Liver (tissue), 8 donors: ENCODE measurements at regions not wholly inside any gene's neighbourhood (a gene's known extent, or its start where the extent isn't known, plus 50 kb on each side); places are given as distances from the start of the nearest gene placed in this dataset.

ENCODE experiments used
- DNase-seq: peaks from one replicate; pipeline ENCODE4 v3.0.0-alpha.2; 2017; ENCODE audit warnings: low spot score
- H3K27ac ChIP-seq, 2 donors: one replicate each; pipeline ENCODE4 v1.7.0; 2013; ENCODE audit warnings: inconsistent platforms in 2 of 2, low read length in 2 of 2, control low read depth in 1 of 2, low read depth in 1 of 2, mild to moderate bottlenecking in 1 of 2
- H3K27me3 ChIP-seq, 4 donors: one replicate each; pipeline versions ENCODE4 v1.6.1 to v1.7.0; 2013; ENCODE audit warnings: low read length in 3 of 4, inconsistent platforms in 1 of 4, mild to moderate bottlenecking in 1 of 4, moderate library complexity in 1 of 4; ENCODE audit not compliant: control insufficient read depth in 4 of 4, insufficient read depth in 4 of 4
- H3K36me3 ChIP-seq, 4 donors: one replicate each; pipeline versions ENCODE4 v1.6.1 to v1.7.0; 2013; ENCODE audit warnings: low read length in 3 of 4, mild to moderate bottlenecking in 3 of 4, low read depth in 1 of 4, moderate library complexity in 1 of 4; ENCODE audit not compliant: control insufficient read depth in 4 of 4, insufficient read depth in 3 of 4
- H3K4me1 ChIP-seq, 4 donors: one replicate each; pipeline versions ENCODE4 v1.6.1 to v1.7.0; 2013; ENCODE audit warnings: low read length in 3 of 4, mild to moderate bottlenecking in 3 of 4, moderate library complexity in 1 of 4; ENCODE audit not compliant: control insufficient read depth in 4 of 4, insufficient read depth in 4 of 4
- H3K4me3 ChIP-seq, 3 donors: one replicate each; pipeline versions ENCODE4 v1.6.1 to v1.7.0; 2013; ENCODE audit warnings: low read length in 3 of 3, control low read depth in 1 of 3, low read depth in 1 of 3, mild to moderate bottlenecking in 1 of 3
- H3K9ac ChIP-seq, 2 donors: one replicate each; pipeline ENCODE4 v1.7.0; 2013; ENCODE audit warnings: low read length in 2 of 2, mild to moderate bottlenecking in 2 of 2, moderate library complexity in 2 of 2, control low read depth in 1 of 2, low read depth in 1 of 2
- H3K9me3 ChIP-seq, 4 donors: one replicate each; pipeline versions ENCODE4 v1.6.1 to v1.7.0; 2013; ENCODE audit warnings: low read length in 3 of 4; ENCODE audit not compliant: control insufficient read depth in 4 of 4
- EGR1 ChIP-seq, 2 donors: IDR thresholded peaks; 2 replicates each; pipeline ENCODE4 v1.6.1; 2016 to 2018; ENCODE audit warnings: antibody characterized with exemption in 2 of 2, low read depth in 2 of 2
- FOXA1 ChIP-seq: IDR thresholded peaks from 2 replicates; pipeline ENCODE4 v1.6.1; 2016; ENCODE audit warnings: antibody characterized with exemption
- FOXA2 ChIP-seq: IDR thresholded peaks from 2 replicates; pipeline ENCODE4 v1.6.1; 2016; ENCODE audit warnings: antibody characterized with exemption
- HNF4A ChIP-seq, 2 donors: conservative IDR thresholded peaks; 2 replicates each; pipeline ENCODE4 v1.6.1; 2016; ENCODE audit warnings: antibody characterized with exemption in 2 of 2, mild to moderate bottlenecking in 2 of 2
- HNF4G ChIP-seq: IDR thresholded peaks from 2 replicates; pipeline ENCODE4 v1.6.1; 2016; ENCODE audit warnings: antibody characterized with exemption
- JUND ChIP-seq, 2 donors: IDR thresholded peaks; 2 replicates each; pipeline ENCODE4 v1.6.1; 2016; ENCODE audit warnings: antibody characterized with exemption in 2 of 2
- MAX ChIP-seq: IDR thresholded peaks from 2 replicates; pipeline ENCODE4 v1.6.1; 2016; ENCODE audit warnings: antibody characterized with exemption
- NR2F2 ChIP-seq: IDR thresholded peaks from 2 replicates; pipeline ENCODE4 v1.6.1; 2016; ENCODE audit warnings: antibody characterized with exemption
- RAD21 ChIP-seq, 2 donors: IDR thresholded peaks; 2 replicates each; pipeline ENCODE4 v1.6.1; 2016; ENCODE audit warnings: antibody characterized with exemption in 2 of 2, mild to moderate bottlenecking in 2 of 2
- RXRA ChIP-seq, 2 donors: IDR thresholded peaks; 2 replicates each; pipeline ENCODE4 v1.6.1; 2017 to 2018; ENCODE audit warnings: antibody characterized with exemption in 2 of 2, mild to moderate bottlenecking in 1 of 2
- SP1 ChIP-seq: IDR thresholded peaks from 2 replicates; pipeline ENCODE4 v1.6.1; 2018; ENCODE audit warnings: antibody characterized with exemption, mild to moderate bottlenecking
- TAF1 ChIP-seq: conservative IDR thresholded peaks from 2 replicates; pipeline ENCODE4 v1.6.1; 2016; ENCODE audit warnings: antibody characterized with exemption, mild to moderate bottlenecking
- YY1 ChIP-seq: IDR thresholded peaks from 2 replicates; pipeline ENCODE4 v1.6.1; 2016; ENCODE audit warnings: antibody characterized with exemption, mild to moderate bottlenecking
- ZBTB33 ChIP-seq: IDR thresholded peaks from 2 replicates; pipeline ENCODE4 v1.6.1; 2016; ENCODE audit warnings: antibody characterized with exemption
- WGBS: extraction: QIAGEN DNeasy Blood & Tissue Kit; methylation state at CpG from one replicate; pipeline ENCODE4 v1.1.7; 2013; 5-methylcytosine and 5-hydroxymethylcytosine counted together
- TF ChIP-seq, protein P1 (sequence below): IDR thresholded peaks from 2 replicates; pipeline ENCODE4 v1.6.1; 2016; ENCODE audit warnings: antibody characterized with exemption, mild to moderate bottlenecking
- TF ChIP-seq, protein P2 (sequence below): fragments of 150-350 bp; IDR thresholded peaks from 2 replicates; pipeline ENCODE4 v1.5.1; 2017; ENCODE audit warnings: improper control_type of control experiment, low read depth, low read length; ENCODE audit not compliant: missing input control
- donor health status: healthy.
- donor health status: healthy.
- donor health status: healthy.
- donor health status: healthy.
- donor health status: healthy.

DNA sequence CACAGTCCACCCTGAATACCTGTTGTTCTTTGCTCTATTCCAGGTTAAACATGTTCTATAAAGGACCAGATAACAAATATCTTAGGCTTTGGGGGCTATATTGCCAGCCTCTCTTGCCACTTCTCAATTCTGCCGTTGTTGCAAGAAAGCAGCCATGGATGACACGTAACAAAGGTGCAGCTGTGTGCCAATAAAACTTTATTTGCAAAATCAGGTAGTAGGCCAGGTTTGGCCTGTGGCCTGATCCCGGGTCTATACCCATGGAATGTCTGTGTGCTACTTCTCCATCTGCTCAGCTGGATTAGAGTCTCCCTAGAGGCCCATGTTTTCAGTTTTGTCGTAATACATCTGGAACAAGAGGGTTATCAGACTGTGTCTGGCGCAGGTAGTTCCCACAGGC lies 175.3 kb upstream of the KCNG1 start:
- Histone ChIP-seq H3K9me3 (peaks cover 0 to 5% (median 1%) of the 10 kb centered on the region in 4 donors), H3K9ac (no peak overlapping the region), H3K27me3 (peaks cover 0 to 5% (median 1%) of the 10 kb centered on the region in 4 donors), H3K4me3 (no peak overlapping the region), H3K27ac (no peak overlapping the region), H3K4me1 (no peaks in the 10 kb centered on the region), H3K36me3 (no peaks in the 10 kb centered on the region)
- 83% methylated on average over 5 of the region's 5 CpGs for WGBS
- DNase-seq: no peak
- TF ChIP-seq TAF1: no peak
- TF ChIP-seq JUND (IDR thresholded peaks at IDR 0.05): no peak
- no peak for TF ChIP-seq SP1
- no peak for TF ChIP-seq RAD21 (IDR thresholded peaks at IDR 0.05)
- no peak for TF ChIP-seq EGR1 (IDR thresholded peaks at IDR 0.05; ENCODE audit: low read depth in 2 of 2)
- no peak for TF ChIP-seq FOXA1
- no peak for TF ChIP-seq YY1
- TF ChIP-seq, protein P1, sequence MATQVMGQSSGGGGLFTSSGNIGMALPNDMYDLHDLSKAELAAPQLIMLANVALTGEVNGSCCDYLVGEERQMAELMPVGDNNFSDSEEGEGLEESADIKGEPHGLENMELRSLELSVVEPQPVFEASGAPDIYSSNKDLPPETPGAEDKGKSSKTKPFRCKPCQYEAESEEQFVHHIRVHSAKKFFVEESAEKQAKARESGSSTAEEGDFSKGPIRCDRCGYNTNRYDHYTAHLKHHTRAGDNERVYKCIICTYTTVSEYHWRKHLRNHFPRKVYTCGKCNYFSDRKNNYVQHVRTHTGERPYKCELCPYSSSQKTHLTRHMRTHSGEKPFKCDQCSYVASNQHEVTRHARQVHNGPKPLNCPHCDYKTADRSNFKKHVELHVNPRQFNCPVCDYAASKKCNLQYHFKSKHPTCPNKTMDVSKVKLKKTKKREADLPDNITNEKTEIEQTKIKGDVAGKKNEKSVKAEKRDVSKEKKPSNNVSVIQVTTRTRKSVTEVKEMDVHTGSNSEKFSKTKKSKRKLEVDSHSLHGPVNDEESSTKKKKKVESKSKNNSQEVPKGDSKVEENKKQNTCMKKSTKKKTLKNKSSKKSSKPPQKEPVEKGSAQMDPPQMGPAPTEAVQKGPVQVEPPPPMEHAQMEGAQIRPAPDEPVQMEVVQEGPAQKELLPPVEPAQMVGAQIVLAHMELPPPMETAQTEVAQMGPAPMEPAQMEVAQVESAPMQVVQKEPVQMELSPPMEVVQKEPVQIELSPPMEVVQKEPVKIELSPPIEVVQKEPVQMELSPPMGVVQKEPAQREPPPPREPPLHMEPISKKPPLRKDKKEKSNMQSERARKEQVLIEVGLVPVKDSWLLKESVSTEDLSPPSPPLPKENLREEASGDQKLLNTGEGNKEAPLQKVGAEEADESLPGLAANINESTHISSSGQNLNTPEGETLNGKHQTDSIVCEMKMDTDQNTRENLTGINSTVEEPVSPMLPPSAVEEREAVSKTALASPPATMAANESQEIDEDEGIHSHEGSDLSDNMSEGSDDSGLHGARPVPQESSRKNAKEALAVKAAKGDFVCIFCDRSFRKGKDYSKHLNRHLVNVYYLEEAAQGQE: no peak
- TF ChIP-seq, protein P2, sequence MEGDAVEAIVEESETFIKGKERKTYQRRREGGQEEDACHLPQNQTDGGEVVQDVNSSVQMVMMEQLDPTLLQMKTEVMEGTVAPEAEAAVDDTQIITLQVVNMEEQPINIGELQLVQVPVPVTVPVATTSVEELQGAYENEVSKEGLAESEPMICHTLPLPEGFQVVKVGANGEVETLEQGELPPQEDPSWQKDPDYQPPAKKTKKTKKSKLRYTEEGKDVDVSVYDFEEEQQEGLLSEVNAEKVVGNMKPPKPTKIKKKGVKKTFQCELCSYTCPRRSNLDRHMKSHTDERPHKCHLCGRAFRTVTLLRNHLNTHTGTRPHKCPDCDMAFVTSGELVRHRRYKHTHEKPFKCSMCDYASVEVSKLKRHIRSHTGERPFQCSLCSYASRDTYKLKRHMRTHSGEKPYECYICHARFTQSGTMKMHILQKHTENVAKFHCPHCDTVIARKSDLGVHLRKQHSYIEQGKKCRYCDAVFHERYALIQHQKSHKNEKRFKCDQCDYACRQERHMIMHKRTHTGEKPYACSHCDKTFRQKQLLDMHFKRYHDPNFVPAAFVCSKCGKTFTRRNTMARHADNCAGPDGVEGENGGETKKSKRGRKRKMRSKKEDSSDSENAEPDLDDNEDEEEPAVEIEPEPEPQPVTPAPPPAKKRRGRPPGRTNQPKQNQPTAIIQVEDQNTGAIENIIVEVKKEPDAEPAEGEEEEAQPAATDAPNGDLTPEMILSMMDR: no peak
- no peak for TF ChIP-seq HNF4A (conservative IDR thresholded peaks at IDR 0.05)
- no peak for TF ChIP-seq RXRA (IDR thresholded peaks at IDR 0.05)
- no peak for TF ChIP-seq HNF4G
- TF ChIP-seq ZBTB33: no peak
- TF ChIP-seq MAX: no peak
- no peak for TF ChIP-seq NR2F2

DNA sequence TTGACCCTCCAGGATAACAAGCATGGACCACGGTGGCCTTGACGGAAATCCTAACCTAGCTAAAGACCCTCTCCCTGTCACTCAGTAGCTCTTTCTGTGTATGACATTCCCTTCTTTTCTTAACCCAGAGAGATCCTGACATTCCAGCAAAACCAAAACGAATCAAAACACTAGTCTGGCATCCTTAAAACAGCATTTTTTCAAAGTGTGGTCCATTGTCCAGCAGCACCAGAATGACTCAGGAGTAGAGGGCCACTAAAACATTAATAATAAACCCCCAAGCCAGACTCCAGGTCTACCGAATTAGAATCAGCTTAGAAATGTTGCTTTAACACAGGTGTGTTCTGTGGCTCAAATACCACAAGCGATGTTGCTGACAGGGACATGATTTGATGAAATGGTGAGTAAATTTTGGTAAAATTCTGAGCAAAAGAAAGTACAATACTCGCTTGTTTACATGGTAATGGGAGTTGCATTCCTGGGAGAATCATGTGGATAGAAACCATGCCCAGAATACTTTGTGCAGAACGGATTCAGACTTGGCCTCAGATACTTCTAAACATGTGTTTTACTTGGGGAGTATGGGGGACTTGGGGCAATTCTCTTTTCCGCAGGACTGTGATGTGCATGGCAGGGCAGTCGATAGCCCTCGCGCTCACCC lies 174.2 kb upstream of the KCNG1 start:
- peaks cover 0 to 7% (median 1%) of the 10 kb centered on the region in 4 donors for H3K27me3 ChIP-seq
- H3K36me3 ChIP-seq: no peaks in the 10 kb centered on the region
- TF ChIP-seq YY1: no peak
- TF ChIP-seq RAD21 (IDR thresholded peaks at IDR 0.05): no peak
- TF ChIP-seq ZBTB33: no peak
- no peak for TF ChIP-seq FOXA1
- no peak for TF ChIP-seq FOXA2
- TF ChIP-seq, protein P2: no peak
- no peak for TF ChIP-seq SP1
- no peak for TF ChIP-seq NR2F2
- H3K4me1 ChIP-seq: no peaks in the 10 kb centered on the region
- H3K9ac ChIP-seq: no peak overlapping the region
- H3K27ac ChIP-seq: no peak overlapping the region
- DNase-seq: no peak
- H3K4me3 ChIP-seq: no peak overlapping the region
- H3K9me3 ChIP-seq: peaks cover 0 to 5% (median 1%) of the 10 kb centered on the region in 4 donors
- WGBS: 76% methylated on average over 11 of the region's 11 CpGs
